GM19351 (cell line): ENCODE measurements at regions not wholly inside any gene's neighbourhood (a gene's known extent, or its start where the extent isn't known, plus 50 kb on each side); places are given as distances from the start of the nearest gene placed in this dataset.
"Not testable (repeated sequence)": the region's sequence is repeated elsewhere in the genome, so short reads cannot be mapped to it uniquely, and the experiment has no call there.

ENCODE experiments used
- ATAC-seq: cut with Tn5 transposase; IDR thresholded peaks from one replicate; pipeline ENCODE4 v1.9.1; 2021; ENCODE audit warnings: mild to moderate bottlenecking, moderate library complexity; ENCODE audit not compliant: unreplicated experiment

DNA sequence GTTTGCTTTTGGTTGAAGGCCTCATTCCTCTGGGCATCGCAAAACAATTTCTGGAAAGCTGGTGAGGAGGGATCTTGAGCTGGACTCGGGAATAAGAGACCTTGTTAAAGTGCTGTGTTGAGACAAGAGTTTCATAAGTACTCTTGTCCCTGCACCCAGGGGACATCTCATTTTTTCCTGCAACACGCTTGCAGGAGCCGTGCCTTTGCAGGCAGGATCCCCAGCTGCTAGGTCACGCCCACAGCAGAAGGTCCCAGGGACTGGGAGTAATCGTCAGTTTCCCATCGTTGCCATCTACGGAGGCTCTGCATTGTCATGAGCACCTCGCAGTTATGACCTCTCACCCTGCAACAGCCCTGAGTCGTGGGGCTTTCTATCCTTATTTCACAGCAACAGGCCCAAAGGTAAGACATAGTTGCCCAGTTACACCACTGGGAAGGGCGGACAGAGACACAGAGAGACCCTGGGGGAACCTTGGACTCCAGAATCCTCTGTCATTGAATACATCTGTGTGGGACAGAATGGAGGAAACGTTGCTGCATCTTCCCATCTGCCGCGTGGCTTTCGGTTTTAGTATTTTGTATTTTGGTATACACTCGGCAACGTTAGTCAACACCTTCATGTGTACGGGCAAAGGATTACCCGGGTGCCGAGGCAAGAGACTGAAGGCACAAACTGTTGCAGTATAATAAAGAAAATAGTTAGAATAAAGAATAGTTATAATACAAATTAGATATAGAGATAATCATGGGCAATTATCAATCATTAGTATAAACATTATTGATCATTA, 60.4 kb upstream of the DMRTB1 start:
- no peak for ATAC-seq

- ATAC-seq = not testable (repeated sequence)
Observed at GRCh38 chr1:53399370-53400133, 59.6 kb upstream of the DMRTB1 start.

- no peak for ATAC-seq
Observed at GRCh38 chr1:53400761-53401674, 58.2 kb upstream of the DMRTB1 start.

DNA sequence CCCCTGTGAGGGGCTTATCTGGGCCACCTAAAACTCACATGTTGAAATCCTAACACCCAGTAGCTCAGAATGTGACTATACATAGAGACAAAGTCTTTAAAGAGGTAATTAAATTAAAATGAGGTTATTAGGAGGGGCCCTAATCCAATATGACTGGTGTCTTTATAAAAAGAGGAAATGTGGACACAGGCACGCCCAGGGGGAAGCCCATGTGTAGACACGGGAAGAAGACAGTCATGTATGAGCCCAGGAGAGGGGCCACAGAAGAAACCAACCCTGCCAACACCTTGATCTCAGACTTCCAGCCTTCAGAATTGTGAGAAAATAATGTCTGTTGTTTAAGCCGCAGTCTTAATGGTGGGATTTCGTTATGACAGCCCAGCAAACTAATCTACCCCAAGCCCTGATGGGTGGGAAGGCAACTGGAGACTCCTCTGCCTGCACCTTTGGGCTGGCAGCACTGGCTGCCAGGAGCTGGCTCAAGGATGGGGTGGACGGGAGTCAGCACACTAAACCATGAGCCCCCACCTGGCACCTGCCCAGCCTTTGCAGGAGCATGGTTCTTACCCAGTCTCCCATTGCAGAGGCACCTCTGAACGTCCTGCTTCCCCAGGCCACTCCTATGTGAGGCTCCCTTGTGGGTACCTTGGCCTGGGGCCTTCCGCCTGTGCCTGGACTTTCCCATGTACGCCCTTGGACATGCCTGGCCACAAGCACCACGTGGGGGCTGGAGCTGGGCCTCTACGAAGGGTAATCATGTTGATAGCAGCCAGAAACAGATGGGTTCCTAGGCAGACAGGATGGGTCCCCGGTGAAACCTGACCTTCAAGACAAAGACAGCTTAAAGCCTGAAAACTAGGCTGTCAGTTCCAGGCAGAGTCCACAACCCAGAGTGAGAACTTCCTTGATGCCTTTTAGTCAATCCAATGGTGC, 57.1 kb upstream of the DMRTB1 start:
- ATAC-seq = no peak

DNA sequence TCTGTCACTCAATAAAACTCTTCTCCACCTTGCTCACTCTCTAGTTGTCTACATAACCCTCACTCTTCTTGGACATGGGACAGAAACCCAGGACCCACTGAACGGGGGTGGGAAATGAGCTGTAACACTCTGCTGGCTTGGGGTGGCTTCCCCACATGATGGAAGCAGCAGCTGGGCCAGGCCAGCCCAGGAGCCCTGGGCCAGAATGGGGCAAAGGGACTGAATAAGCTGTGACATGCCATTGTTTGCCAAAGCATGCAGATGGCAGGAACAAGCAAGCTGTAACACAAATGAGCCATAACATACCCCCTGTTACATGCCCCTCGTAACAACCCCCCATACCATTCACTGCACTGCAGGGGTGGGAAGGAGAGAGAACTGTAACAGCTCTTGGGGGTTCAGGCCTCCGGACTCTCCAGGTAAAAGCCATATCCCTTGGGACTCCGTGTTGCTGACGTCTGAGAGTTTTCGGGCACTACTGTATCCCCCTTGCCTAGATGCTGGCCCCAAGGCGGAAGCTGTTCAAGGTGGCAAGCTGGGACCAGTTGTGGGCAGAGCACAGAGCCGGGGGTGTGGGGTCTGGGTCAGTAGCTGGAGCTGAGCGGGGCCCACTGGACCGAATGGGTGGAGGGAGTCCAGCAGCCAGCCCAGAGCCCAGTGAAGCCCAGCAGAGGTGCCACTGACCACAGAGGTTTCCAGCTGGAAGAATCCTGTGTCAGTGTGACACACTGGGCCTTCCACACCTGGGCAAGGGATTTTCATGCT, 56.1 kb upstream of the DMRTB1 start:
- no peak for ATAC-seq

GRCh38 chr1:53405737-53406136, 53.5 kb upstream of the DMRTB1 start:
- no peak for ATAC-seq

DNA sequence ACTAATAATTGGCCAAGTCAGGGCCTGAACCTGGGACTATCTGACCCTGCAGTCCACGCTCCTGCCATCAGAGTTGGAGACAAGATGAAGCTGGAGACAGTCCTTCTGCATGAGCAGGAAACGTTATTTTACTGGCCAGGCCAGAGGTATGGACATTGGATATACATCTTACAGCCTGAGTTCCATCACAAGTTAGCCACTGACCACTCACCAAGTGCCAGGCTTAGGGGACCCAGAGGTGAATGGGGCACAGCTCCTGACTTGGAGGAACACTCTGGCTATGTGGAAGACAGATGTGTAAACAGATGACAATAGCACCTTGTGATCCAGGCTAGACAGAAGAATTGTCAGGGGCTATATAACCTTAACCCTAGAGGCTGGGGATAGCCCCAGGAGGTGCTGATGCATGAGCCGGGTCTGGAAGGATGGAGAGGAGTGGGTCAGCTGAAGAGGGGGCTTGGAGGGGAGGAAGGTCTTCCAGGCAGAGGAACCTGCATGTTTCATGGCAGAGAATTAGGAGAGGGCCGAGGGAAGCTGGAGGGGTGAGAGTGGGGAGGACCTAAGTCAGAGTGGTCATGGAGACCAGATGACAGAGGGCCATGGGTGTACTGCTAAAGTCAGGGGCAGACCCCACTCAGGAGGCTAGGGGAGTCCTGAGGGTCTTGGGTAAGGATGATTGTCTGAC, 52.5 kb upstream of the DMRTB1 start:
- no peak for ATAC-seq

DNA sequence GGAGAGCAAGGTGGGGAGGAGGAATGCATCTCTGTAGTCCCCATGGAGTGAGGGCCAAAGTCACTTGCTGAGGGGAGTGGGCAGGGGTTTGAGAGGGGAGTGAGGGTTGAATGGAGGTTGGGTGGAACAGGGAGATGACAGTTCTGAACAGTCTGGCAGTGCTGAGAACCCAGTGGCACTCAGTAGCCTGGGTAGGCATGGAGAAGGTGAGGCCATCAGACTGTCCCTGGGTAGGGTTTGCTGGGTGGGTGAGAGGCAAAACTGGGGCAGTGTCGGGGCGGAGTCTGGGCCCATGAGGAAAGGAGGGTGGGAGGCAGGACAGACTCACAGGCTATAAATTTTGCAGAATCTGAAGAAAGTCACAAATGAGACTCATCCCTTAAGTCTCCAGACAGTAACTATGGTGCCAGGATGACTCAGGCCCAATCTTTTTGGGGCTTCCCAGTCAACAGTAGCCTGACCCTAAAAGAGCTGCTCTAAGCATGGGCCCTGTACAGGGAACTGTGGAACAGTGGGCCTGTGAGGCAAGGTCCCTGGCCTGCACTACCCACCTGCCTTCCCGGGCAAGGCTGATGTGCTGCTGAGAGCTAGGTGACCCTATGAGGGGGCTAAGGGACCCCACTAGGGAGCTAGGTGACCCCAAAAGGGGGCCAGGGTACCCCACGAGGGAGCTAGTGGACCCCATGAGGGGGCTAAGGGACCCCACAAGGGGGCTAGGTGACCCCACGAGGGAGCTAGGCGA, 51.0 kb upstream of the DMRTB1 start:
- no peak for ATAC-seq

DNA sequence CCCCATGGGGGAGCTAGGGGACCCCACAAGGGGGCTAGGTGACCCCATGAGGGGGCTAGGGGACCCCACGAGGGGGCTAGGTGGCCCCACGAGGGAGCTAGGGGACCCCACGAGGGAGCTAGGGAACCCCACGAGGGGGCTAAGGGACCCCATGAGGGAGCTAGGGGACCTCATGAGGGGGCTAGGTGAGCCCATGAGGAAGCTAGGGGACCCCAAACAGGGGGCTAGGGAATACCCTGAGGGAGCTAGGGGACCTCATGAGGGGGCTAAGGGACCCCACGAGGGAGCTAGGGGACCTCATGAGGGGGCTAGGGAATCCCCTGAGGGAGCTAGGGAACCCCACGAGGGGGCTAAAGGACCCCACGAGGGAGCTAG, 50.5 kb upstream of the DMRTB1 start:
- ATAC-seq = no peak

DNA sequence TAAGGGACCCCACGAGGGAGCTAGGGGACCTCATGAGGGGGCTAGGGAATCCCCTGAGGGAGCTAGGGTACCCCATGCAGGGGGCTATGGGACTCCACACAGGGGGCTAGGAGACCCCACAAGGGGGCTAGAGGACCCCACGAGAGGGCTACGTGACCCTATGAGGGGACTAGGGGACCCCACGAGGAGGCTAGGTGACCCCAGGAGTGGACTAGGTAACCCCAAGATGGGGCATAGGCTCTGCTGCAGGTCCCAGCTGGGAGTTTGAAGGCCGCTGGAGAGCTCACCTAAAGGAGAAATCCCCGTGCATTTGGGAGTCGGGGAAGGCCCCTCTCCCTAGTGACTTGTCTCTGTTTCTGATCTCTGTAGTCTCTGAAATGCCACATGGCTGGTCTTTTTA, 50.0 kb upstream of the DMRTB1 start:
- no peak for ATAC-seq
